ENCODE measurements at regions not wholly inside any gene's neighbourhood (a gene's known extent, or its start where the extent isn't known, plus 50 kb on each side); places are given as distances from the start of the nearest gene placed in this dataset.
"Not testable (repeated sequence)": the region's sequence is repeated elsewhere in the genome, so short reads cannot be mapped to it uniquely, and the experiment has no call there.

- DNase-seq: no peak
Measured at GRCh38 chr6:135555550-135555949, 58.0 kb upstream of the AHI1 start.

DNA sequence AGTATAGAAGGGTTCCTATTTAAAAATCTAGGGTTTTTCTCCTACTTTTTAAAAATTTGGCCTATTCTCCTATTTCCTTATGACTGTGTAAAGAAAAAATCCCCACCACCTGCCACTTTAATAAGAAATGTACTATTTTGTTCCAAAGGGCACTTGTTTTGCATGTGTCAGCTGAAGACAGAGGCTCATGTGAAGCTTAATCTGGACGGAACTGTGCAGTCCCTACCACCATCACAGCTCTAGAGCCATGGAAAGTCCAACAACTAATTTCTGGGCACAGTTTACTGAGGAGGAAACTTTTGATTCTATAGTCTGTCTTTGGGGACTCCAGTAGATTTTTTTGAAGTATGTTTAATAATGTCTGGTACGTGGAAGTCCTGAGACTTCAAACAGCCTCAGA is 60.0 kb upstream of the AHI1 start:
- no peak for DNase-seq

GRCh38 chr6:135565605-135566004 is 68.1 kb upstream of the AHI1 start:
- DNase-seq: not testable (repeated sequence)

- DNase-seq: no peak
Measured at GRCh38 chr6:135566311-135567068, 69.0 kb upstream of the AHI1 start.

- DNase-seq: no peak
Measured at GRCh38 chr6:135567375-135568083, 70.0 kb upstream of the AHI1 start.

- DNase-seq: peak; percentile 57
Measured at GRCh38 chr6:135568379-135568778, 70.8 kb upstream of the AHI1 start.

DNA sequence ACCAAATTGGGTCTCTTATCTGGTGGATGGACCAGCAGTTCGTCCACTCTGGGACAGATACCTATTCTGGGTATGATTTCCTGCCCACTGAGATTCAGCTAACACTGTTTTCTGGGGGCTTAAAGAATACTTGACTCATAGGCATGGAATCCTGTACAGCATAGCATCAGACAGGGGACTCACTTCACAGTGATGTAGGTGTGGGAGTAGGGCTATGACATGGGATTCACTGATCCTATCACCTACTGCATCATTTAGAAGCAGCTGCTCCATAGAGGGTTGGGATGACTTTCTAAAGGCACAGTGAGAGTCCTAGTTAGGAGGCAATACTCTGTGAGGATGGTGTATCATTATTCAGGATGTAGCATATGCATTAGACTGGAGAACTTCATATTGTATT is 74.5 kb upstream of the AHI1 start:
- no peak for DNase-seq

DNA sequence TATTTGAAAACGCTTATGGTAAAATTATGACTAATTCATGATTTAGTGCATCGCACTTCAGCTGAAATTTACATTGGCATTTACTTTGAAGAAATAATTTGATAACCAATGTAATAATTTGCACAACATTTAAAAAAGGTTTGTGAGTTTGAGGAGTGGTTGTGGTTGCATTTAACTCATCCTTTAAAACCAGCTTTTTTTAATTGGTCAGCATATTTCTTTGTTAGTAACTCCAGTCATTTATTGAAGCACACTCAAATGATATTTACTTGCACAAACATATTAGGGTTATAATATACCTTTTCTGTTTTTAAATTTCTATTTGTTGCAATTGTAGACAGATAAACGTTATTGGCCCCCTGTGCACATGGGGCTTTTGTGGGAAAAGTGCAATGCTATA is 78.1 kb upstream of the AHI1 start:
- no peak for DNase-seq

- DNase-seq: no peak
Measured at GRCh38 chr6:135576055-135576454, 78.5 kb upstream of the AHI1 start.

DNA sequence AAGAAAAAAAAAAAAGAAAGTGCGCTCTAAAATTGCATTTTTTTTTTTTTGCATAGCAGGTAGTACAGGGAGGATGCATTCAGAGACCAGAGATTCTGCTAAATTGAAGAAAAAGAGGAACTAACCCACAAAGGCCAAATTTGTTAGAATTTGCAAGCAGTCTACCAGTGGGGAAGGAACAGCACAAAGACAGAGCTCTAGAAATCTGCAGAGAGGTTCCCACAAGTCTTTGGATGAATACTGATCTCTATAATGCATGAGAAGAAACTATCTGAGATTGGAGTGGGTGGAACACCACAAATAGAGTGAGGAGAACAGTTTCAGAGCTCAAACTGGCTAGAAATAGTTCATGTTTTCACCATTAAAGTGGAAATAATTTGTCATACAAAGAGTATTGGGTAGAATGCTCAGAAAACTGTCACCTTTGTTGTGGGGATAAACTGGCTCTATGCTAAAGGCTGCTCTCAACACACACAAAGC is 79.6 kb upstream of the AHI1 start:
- DNase-seq: no peak

DNA sequence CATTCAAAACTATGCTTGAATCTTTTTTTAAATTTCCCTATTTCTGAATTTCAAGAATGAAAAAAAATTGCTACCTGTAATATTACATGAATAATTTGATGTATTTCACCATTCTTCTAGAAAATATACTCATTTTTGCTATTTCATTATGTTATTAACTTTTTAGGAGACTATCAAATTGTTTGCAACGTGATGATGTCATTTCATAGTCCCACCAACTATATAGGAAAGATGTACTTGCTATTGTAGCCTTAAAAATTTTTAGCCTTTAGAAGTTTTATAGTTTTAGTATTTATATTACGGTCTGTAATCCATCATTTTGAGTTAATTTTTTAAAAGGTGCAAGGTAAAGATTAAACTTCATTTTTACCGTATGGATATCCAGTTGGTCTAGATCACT is 81.4 kb upstream of the AHI1 start:
- DNase-seq: no peak

- no peak for DNase-seq
Measured at GRCh38 chr6:135581211-135581610, 83.7 kb upstream of the AHI1 start.

- no peak for DNase-seq
Measured at GRCh38 chr6:135583256-135583761, 85.8 kb upstream of the AHI1 start.

DNA sequence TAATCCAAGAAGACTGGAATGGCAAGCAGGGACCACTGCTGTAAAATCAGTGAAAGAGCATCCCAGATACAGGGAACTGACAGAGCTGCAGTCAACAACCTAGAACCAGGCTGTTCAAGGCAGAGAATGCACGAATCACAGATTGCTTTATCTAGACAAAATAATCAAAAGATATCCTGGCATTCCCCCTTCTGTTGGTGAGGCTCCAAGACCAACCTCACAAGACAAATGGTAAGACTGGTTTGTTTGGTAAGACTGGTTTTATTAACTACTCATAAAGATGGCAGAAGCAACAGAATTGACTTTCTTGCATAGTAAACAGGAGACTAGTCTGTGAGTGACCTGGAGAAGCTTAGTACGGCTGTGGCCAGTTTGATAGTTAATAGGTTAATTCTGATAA is 88.8 kb upstream of the AHI1 start:
- no peak for DNase-seq

DNA sequence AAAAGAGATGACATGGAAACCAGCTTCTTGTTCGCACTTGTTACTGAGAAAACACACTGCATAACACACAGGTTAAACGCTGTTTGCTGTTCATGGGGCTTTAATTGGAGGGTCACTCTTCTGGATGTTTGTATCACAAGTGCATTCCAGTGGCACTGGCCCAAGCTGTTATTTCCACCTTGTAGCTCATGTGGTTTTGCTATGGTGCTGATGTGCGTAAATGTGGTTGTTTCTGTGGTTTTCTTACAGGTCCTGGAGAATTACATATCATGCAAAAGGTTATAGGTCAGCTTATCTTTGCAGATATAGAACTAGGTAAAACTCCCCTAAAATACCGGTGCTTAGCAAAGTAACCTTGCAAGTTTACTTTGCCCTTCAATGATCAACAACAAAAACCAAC is 89.3 kb upstream of the AHI1 start:
- no peak for DNase-seq

- DNase-seq: no peak
Measured at GRCh38 chr6:135592276-135592675, 94.7 kb upstream of the AHI1 start.

DNA sequence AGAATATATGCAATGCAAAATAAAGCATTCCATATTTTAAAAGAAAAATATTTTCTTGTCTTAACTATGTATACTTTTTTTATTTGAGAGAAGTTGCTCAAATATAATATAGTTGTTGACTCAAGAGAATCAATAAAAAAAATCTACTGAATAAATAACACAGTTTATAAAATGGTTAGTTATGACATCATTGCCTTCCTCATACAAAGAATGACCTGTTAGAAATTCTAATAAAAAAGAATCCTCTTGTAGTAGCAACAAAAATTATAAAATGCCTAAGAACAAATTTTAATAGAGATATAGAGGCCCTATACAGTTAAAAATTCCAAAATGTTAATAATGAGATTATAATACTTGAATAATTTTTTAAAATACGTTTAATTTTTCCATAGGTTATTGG is 96.5 kb upstream of the AHI1 start:
- no peak for DNase-seq

DNA sequence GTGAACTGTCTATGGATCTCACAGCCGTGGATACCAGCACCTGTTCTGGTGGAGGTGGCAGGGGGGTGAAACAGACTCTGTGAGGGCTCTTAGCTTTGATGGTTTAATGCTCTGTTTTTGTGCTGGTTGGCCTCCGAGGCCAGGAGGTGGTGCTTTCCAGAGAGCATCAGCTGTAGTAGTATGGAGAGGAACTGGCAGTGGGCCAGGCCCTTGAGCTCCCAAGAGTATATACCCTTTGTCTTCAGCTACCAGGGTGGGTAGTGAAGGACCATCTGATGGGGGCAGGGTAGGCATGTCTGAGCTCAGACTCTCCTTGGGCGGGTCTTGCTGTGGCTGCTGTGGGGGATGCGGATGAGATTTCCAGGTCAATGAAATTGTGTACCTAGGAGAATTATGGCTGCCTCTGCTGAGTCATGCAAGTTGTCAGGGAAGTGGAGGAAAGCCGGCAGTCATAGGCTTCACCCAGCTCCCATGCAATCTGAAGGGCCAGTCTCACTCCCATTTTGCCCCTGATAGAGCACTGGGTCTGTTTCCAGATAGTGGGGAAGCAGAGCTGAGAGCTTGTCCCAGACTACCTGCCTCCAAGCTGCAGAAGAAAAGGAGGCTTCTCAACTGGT is 102.7 kb upstream of the AHI1 start:
- no peak for DNase-seq

DNA sequence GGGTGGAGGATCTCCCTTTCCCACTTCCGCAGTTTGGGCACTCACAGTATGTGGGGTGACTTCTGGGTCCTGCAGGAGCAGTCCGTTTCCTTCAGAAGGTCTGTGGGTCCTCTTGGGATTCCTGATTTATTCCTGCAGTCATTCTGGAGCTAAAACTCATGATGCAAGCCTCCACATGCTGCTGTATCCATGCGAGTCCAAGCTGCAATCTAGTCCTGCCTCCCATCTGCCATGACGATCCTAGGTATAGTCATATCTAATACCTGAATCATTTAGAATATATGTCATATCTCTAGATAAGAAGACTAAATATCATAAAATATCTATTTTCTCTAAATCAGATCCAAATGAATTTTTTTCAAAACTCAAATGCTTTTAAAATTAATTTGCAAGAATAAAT is 103.4 kb upstream of the AHI1 start:
- no peak for DNase-seq

- no peak for DNase-seq
Measured at GRCh38 chr6:135601857-135602256, 104.3 kb upstream of the AHI1 start.

DNA sequence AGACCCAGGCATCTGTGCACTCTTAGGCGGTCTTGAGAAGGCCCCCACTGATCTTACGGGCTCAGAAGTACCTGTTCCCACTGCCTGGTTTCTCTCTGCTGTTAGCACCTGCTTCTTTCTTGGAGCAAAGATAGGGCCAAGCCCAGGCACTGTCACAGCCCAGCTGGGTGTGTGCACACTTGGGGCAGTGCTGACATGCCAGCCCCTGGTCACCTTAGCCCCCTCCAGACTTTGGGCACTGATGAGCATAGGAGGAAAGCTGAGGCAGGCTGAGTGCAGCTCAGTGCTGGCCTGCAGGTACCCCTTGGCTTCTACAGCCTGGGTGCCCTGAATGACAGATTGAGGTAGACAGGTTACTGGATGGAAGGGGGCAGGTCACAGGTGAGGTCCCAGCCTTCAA is 105.7 kb upstream of the AHI1 start:
- no peak for DNase-seq

GRCh38 chr6:135604035-135604860 is 106.7 kb upstream of the AHI1 start:
- no peak for DNase-seq

GRCh38 chr6:135605278-135605790 is 107.8 kb upstream of the AHI1 start:
- DNase-seq: no peak

Data from central memory CD4-positive, alpha-beta T cell (primary cell).